Loucy (cell line): ENCODE measurements at regions not wholly inside any gene's neighbourhood (a gene's known extent, or its start where the extent isn't known, plus 50 kb on each side); places are given as distances from the start of the nearest gene placed in this dataset.

ENCODE experiments used
- H2AFZ ChIP-seq: fragments of 200-600 bp; sonication (generic); 2 replicates; pipeline ENCODE4 v1.6.0; 2016; ENCODE audit warnings: antibody characterized with exemption, mild to moderate bottlenecking, low read length, moderate library complexity
- H3F3A ChIP-seq: fragments of 200-600 bp; 2 replicates; pipeline ENCODE4 v1.6.0; 2016; ENCODE audit warnings: antibody characterized with exemption, low read depth, mild to moderate bottlenecking
- H3K27me3 ChIP-seq: fragments of 200-600 bp; sonication (generic); 2 replicates; pipeline ENCODE4 v1.6.1; 2014; ENCODE audit warnings: low read length, mild to moderate bottlenecking; ENCODE audit not compliant: insufficient read depth, poor library complexity, severe bottlenecking
- H3K36me3 ChIP-seq: fragments of 200-600 bp; sonication (generic); 2 replicates; pipeline ENCODE4 v1.6.1; 2016; ENCODE audit warnings: low read length; ENCODE audit not compliant: insufficient read depth
- H3K4me1 ChIP-seq: fragments of 200-600 bp; sonication (generic); 2 replicates; pipeline ENCODE4 v1.5.1; 2014; ENCODE audit warnings: low read length, mild to moderate bottlenecking; ENCODE audit not compliant: insufficient read depth, poor library complexity, severe bottlenecking
- H3K4me2 ChIP-seq: fragments of 200-600 bp; sonication (generic); 2 replicates; pipeline ENCODE4 v1.6.0; 2014; ENCODE audit warnings: antibody characterized with exemption, low read length, low read depth, mild to moderate bottlenecking; ENCODE audit not compliant: poor library complexity, severe bottlenecking
- H3K4me3 ChIP-seq: fragments of 200-600 bp; sonication (generic); 2 replicates; pipeline ENCODE4 v1.5.1; 2014; ENCODE audit warnings: low read length, mild to moderate bottlenecking, mixed read lengths; ENCODE audit not compliant: poor library complexity, severe bottlenecking
- H3K79me2 ChIP-seq: fragments of 200-600 bp; sonication (generic); 2 replicates; pipeline ENCODE4 v1.6.1; 2014; ENCODE audit warnings: low read length; ENCODE audit not compliant: insufficient read depth
- H3K9ac ChIP-seq: fragments of 200-600 bp; sonication (generic); 2 replicates; pipeline ENCODE4 v1.6.0; 2014; ENCODE audit warnings: mild to moderate bottlenecking, low read depth, low read length, moderate library complexity; ENCODE audit not compliant: poor library complexity, severe bottlenecking
- H3K9me2 ChIP-seq: fragments of 200-600 bp; sonication (generic); replicated peaks from 2 replicates; pipeline ENCODE4 v1.6.1; 2016; ENCODE audit warnings: low read depth, low read length, mixed read lengths
- H3K9me3 ChIP-seq: fragments of 200-600 bp; sonication (generic); 2 replicates; pipeline ENCODE4 v1.6.1; 2014; ENCODE audit warnings: mild to moderate bottlenecking, antibody characterized with exemption, low read length, low read depth; ENCODE audit not compliant: insufficient read depth
- H4K20me1 ChIP-seq: fragments of 200-600 bp; sonication (generic); 2 replicates; pipeline ENCODE4 v1.6.0; 2014; ENCODE audit warnings: antibody characterized with exemption, low read length, mild to moderate bottlenecking; ENCODE audit not compliant: insufficient read depth, poor library complexity, severe bottlenecking
- CTCF ChIP-seq: fragments of 200-600 bp; sonication (generic); conservative IDR thresholded peaks from 2 replicates; pipeline ENCODE4 v1.5.1; 2014; ENCODE audit warnings: mild to moderate bottlenecking, antibody characterized with exemption, low read length
- EZH2phosphoT487 ChIP-seq: fragments of 200-600 bp; IDR thresholded peaks from 2 replicates; pipeline ENCODE4 v1.6.1; 2018; ENCODE audit warnings: antibody characterized with exemption, mild to moderate bottlenecking, moderate library complexity, borderline replicate concordance

- Histone ChIP-seq H3K4me2 (no peak overlapping the region), H4K20me1 (no peaks in the 10 kb centered on the region), H3K9ac (no peak overlapping the region), H3K36me3 (no peaks in the 10 kb centered on the region), H2AFZ (no peak overlapping the region), H3K4me3 (no peak overlapping the region), H3K79me2 (no peaks in the 10 kb centered on the region), H3F3A (no peaks in the 10 kb centered on the region), H3K27me3 (no peaks in the 10 kb centered on the region), H3K4me1 (no peaks in the 10 kb centered on the region), H3K9me3 (no peaks in the 10 kb centered on the region), H3K9me2 (no peaks in the 10 kb centered on the region)
- TF ChIP-seq CTCF, result no peak
- TF ChIP-seq EZH2phosphoT487, result no peak
Observed at GRCh38 chr13:103238441-103238840, 172.2 kb upstream of the SLC10A2 start.

DNA sequence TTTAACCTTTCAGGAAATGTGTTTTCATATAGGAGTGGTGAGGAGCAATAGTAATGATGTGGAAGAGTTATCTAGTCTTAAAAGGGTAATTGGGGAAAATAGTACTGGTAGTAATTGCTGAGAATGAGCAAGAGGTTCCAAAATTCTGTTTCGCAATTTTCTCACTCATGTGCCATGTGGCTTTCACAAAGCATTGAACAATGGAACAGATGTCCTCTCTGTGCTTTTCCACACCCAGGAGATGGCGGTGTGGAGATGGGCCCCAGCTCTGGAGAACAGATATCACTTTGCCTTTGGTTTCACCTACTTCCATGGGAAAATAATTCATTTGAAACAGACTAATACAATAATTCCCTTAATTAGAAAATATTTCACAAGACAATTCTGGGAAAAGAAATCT, 170.0 kb upstream of the SLC10A2 start:
- H3K27me3 ChIP-seq, result no peaks in the 10 kb centered on the region
- H3K4me1 ChIP-seq, result no peaks in the 10 kb centered on the region
- H3K9me2 ChIP-seq, result no peaks in the 10 kb centered on the region
- H3K4me3 ChIP-seq, result no peak overlapping the region
- H3F3A ChIP-seq, result no peaks in the 10 kb centered on the region
- TF ChIP-seq CTCF (no peak), EZH2phosphoT487 (no peak)
- H4K20me1 ChIP-seq, result no peaks in the 10 kb centered on the region
- no peak overlapping the region for H3K9ac ChIP-seq
- H3K36me3 ChIP-seq, result no peaks in the 10 kb centered on the region
- no peaks in the 10 kb centered on the region for H3K79me2 ChIP-seq
- no peaks in the 10 kb centered on the region for H3K9me3 ChIP-seq
- no peak overlapping the region for H3K4me2 ChIP-seq
- no peak overlapping the region for H2AFZ ChIP-seq

DNA sequence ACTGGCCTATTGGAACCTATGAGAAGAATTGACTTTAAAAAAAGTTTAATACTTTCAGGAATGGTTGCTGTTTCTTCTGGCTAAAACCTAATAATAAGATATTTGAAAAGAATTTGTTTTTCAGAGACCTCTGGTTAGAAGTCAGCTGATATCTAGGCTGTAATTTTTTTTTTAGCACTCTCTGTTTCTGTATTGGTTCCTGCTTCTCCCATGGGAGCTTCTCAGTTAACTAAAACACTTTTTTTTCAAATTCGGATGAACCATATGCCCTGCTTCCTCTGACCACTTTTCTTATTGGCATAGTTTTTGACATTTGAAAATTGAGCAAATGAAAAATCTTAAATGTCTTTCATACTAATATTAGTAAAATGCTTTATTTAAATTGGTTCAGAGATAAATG, 163.5 kb upstream of the SLC10A2 start:
- Histone ChIP-seq H3K27me3 (no peaks in the 10 kb centered on the region), H4K20me1 (no peaks in the 10 kb centered on the region), H3K9ac (no peak overlapping the region), H3K79me2 (no peaks in the 10 kb centered on the region), H2AFZ (no peak overlapping the region), H3K9me3 (no peaks in the 10 kb centered on the region), H3K4me1 (no peaks in the 10 kb centered on the region), H3K9me2 (no peaks in the 10 kb centered on the region), H3K4me3 (no peak overlapping the region), H3K36me3 (no peaks in the 10 kb centered on the region), H3F3A (no peaks in the 10 kb centered on the region), H3K4me2 (no peak overlapping the region)
- TF ChIP-seq EZH2phosphoT487 (no peak), CTCF (no peak)
